Liver (tissue), 3 donors: ENCODE measurements at regions not wholly inside any gene's neighbourhood (a gene's known extent, or its start where the extent isn't known, plus 50 kb on each side); places are given as distances from the start of the nearest gene placed in this dataset.

ENCODE experiments used
- ATF3 ChIP-seq: IDR thresholded peaks from 2 replicates; pipeline ENCODE4 v1.6.1; 2016; ENCODE audit warnings: antibody characterized with exemption
- CTCF ChIP-seq: fragments of 150-350 bp; IDR thresholded peaks from 2 replicates; pipeline ENCODE4 v1.5.1; 2017; ENCODE audit warnings: improper control_type of control experiment, low read depth, low read length; ENCODE audit not compliant: missing input control
- EGR1 ChIP-seq, 2 donors: IDR thresholded peaks; 2 replicates each; pipeline ENCODE4 v1.6.1; 2016 to 2018; ENCODE audit warnings: antibody characterized with exemption in 2 of 2, low read depth in 2 of 2
- FOXA1 ChIP-seq: IDR thresholded peaks from 2 replicates; pipeline ENCODE4 v1.6.1; 2016; ENCODE audit warnings: antibody characterized with exemption
- GABPA ChIP-seq, 2 donors: IDR thresholded peaks in 1 of 2; conservative IDR thresholded peaks in 1 of 2; 2 replicates each; pipeline ENCODE4 v1.6.1; 2016; ENCODE audit warnings: antibody characterized with exemption in 2 of 2, mild to moderate bottlenecking in 1 of 2, moderate library complexity in 1 of 2
- HNF4G ChIP-seq: IDR thresholded peaks from 2 replicates; pipeline ENCODE4 v1.6.1; 2016; ENCODE audit warnings: antibody characterized with exemption
- MAX ChIP-seq: IDR thresholded peaks from 2 replicates; pipeline ENCODE4 v1.6.1; 2016; ENCODE audit warnings: antibody characterized with exemption
- RAD21 ChIP-seq, 2 donors: IDR thresholded peaks; 2 replicates each; pipeline ENCODE4 v1.6.1; 2016; ENCODE audit warnings: antibody characterized with exemption in 2 of 2, mild to moderate bottlenecking in 2 of 2
- REST ChIP-seq: IDR thresholded peaks from 2 replicates; pipeline ENCODE4 v1.6.1; 2016; ENCODE audit warnings: antibody characterized with exemption, mild to moderate bottlenecking
- RXRA ChIP-seq, 2 donors: IDR thresholded peaks; 2 replicates each; pipeline ENCODE4 v1.6.1; 2017 to 2018; ENCODE audit warnings: antibody characterized with exemption in 2 of 2, mild to moderate bottlenecking in 1 of 2
- SP1 ChIP-seq: IDR thresholded peaks from 2 replicates; pipeline ENCODE4 v1.6.1; 2018; ENCODE audit warnings: antibody characterized with exemption, mild to moderate bottlenecking
- TAF1 ChIP-seq: conservative IDR thresholded peaks from 2 replicates; pipeline ENCODE4 v1.6.1; 2016; ENCODE audit warnings: antibody characterized with exemption, mild to moderate bottlenecking
- YY1 ChIP-seq: IDR thresholded peaks from 2 replicates; pipeline ENCODE4 v1.6.1; 2016; ENCODE audit warnings: antibody characterized with exemption, mild to moderate bottlenecking
- ZBTB33 ChIP-seq: IDR thresholded peaks from 2 replicates; pipeline ENCODE4 v1.6.1; 2016; ENCODE audit warnings: antibody characterized with exemption
- donor health status: healthy.
- donor health status: healthy.

- no peak for TF ChIP-seq TAF1
- TF ChIP-seq CTCF, result no peak
- no peak for TF ChIP-seq EGR1 (IDR thresholded peaks at IDR 0.05; ENCODE audit: low read depth in 2 of 2)
- no peak for TF ChIP-seq YY1
- no peak for TF ChIP-seq ATF3
- no peak for TF ChIP-seq MAX
- TF ChIP-seq REST, result no peak
- no peak for TF ChIP-seq GABPA (IDR thresholded peaks at IDR 0.05 in 1 of 2, conservative IDR thresholded peaks at IDR 0.05 in 1 of 2)
- TF ChIP-seq SP1, result no peak
- no peak for TF ChIP-seq ZBTB33
- TF ChIP-seq RXRA (IDR thresholded peaks at IDR 0.05), result no peak
- no peak for TF ChIP-seq RAD21 (IDR thresholded peaks at IDR 0.05)
- no peak for TF ChIP-seq FOXA1
- TF ChIP-seq HNF4G, result no peak
These were observed 2067.7 kb downstream of the SUCLG1 start for GRCh38 chr2:82391386-82391785.
